Peyer's patch (tissue), 4 donors: ENCODE measurements at regions not wholly inside any gene's neighbourhood (a gene's known extent, or its start where the extent isn't known, plus 50 kb on each side); places are given as distances from the start of the nearest gene placed in this dataset.

ENCODE experiments used
- DNase-seq, 3 donors: peaks; one replicate each; pipeline ENCODE4 v3.0.0-alpha.2; 2017 to 2019
- H3K27ac ChIP-seq, 4 donors: fragments of 200-600 bp; sonication (generic); one replicate each; pipeline ENCODE4 v1.5.1; 2016 to 2019
- H3K27me3 ChIP-seq, 2 donors: fragments of 200-600 bp; sonication (generic); one replicate each; pipeline ENCODE4 v1.5.1; 2019
- H3K36me3 ChIP-seq, 3 donors: fragments of 200-600 bp; sonication (generic); one replicate each; pipeline ENCODE4 v1.5.1; 2016 to 2019
- H3K4me1 ChIP-seq, 4 donors: fragments of 200-600 bp; sonication (generic); one replicate each; pipeline ENCODE4 v1.5.1; 2016 to 2019
- H3K4me3 ChIP-seq, 4 donors: fragments of 200-600 bp; sonication (generic); 1 replicate in 3 of 4; 2 replicates in 1 of 4; pipeline ENCODE4 v1.5.1; 2016 to 2019; ENCODE audit warnings: mild to moderate bottlenecking in 1 of 4
- H3K9me3 ChIP-seq, 4 donors: fragments of 200-600 bp; sonication (generic); one replicate each; pipeline ENCODE4 v1.5.1; 2016 to 2019; ENCODE audit warnings: mild to moderate bottlenecking in 1 of 4
- POLR2A ChIP-seq, 2 donors: fragments of 450-650 bp; IDR thresholded peaks; one replicate each; pipeline ENCODE4 v1.5.1; 2017; ENCODE audit warnings: antibody characterized with exemption in 2 of 2, mild to moderate bottlenecking in 2 of 2, moderate library complexity in 2 of 2
- TF ChIP-seq, protein P1 (sequence below), 6 experiments: fragments of 450-650 bp in 4 of 6; fragments of 200-600 bp in 2 of 6; sonication (generic) in 1 of 6; IDR thresholded peaks; one replicate each; pipeline ENCODE4 v1.5.1; 2017 to 2019; ENCODE audit warnings: antibody characterized with exemption in 6 of 6, mild to moderate bottlenecking in 3 of 6, moderate library complexity in 1 of 6

DNA sequence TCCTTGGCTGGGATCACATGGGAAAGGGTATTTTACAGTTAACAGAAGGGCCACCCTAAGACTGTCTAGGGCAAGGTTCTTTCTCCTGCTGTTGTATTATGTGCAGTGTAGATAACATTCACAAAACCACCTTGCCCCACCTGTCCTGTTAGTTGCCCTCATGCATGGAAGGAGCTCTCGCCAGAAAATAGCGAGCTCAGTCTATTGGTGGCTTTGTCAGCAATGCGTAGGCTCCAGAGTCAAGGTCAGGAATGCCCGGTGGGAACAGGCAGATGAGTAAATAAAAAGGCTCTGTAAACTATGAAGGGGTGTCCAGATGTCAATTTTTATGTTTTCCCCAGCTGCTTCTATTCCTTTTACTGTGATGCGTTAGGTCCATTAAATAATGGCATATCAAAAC is 107.1 kb upstream of the WDR11 start:
- DNase-seq, result no peak
- no peak for TF ChIP-seq POLR2A (IDR thresholded peaks at IDR 0.05)
- TF ChIP-seq, protein P1, sequence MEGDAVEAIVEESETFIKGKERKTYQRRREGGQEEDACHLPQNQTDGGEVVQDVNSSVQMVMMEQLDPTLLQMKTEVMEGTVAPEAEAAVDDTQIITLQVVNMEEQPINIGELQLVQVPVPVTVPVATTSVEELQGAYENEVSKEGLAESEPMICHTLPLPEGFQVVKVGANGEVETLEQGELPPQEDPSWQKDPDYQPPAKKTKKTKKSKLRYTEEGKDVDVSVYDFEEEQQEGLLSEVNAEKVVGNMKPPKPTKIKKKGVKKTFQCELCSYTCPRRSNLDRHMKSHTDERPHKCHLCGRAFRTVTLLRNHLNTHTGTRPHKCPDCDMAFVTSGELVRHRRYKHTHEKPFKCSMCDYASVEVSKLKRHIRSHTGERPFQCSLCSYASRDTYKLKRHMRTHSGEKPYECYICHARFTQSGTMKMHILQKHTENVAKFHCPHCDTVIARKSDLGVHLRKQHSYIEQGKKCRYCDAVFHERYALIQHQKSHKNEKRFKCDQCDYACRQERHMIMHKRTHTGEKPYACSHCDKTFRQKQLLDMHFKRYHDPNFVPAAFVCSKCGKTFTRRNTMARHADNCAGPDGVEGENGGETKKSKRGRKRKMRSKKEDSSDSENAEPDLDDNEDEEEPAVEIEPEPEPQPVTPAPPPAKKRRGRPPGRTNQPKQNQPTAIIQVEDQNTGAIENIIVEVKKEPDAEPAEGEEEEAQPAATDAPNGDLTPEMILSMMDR (IDR thresholded peaks at IDR 0.05), result no peak
- H3K4me3 ChIP-seq, result no peak overlapping the region
- H3K36me3 ChIP-seq, result no peaks in the 10 kb centered on the region
- no peaks in the 10 kb centered on the region for H3K27me3 ChIP-seq
- H3K9me3 ChIP-seq, result no peaks in the 10 kb centered on the region
- H3K4me1 ChIP-seq, result no peaks in the 10 kb centered on the region
- no peak overlapping the region for H3K27ac ChIP-seq

DNA sequence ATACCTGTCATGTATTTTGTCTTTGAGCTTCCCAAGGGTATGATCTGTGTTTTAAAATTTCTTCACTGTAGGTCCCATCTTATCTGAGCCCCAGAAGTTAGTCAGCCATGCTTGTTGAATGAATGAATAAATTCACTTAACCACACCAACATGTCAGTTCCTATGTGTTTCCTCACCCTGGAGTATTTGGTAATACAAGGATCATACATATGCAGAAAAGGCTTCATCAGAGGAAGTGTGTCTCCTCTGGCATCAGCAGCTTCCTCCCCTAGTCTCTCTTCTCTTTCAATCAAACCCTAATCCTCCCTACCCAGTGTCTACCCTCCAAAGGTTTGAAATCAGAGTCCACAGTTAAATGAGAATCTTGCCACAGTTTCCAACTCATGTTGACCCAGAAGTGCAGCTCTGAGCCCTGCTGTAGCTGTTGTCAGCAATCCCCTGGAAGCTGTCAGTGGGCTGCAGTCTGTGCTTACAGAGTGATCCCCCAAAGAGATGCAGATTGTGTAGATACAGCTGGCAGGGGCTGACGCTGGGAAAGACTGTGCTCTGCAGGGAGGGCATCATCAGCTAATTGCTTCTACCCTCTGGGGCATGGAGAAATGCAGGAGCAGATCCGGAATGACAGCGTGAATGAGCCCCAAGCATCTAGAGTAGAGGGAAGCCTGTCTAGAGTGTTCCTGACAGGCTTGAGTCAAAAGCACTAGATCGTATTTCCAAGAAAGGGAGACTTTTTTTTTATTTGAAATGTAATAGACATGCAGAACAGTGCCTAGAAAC is 105.0 kb upstream of the WDR11 start:
- Histone ChIP-seq H3K36me3 (no peaks in the 10 kb centered on the region), H3K27me3 (no peaks in the 10 kb centered on the region), H3K27ac (no peak overlapping the region), H3K4me1 (no peaks in the 10 kb centered on the region), H3K4me3 (no peak overlapping the region), H3K9me3 (no peaks in the 10 kb centered on the region)
- TF ChIP-seq POLR2A (IDR thresholded peaks at IDR 0.05), result no peak
- TF ChIP-seq, protein P1 (IDR thresholded peaks at IDR 0.05), result no peak
- DNase-seq, result no peak

DNA sequence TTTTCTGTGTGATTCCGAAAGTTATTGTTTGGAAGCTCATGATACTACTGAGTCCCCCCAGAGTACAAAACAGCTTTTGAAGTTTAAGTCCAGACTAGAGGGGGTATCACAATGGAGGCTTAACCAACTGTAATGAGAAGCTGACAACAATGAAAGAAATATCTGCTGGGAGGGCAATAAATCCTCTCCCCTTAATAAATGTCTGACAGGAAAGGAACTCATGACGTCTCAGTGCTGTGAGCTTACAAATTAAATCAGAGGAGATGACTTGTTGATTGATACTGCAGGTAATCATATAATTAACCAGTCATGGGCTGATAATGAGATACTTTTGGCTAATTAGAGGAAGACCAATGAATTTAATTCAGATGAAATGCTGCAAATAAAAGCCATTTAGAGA is 102.6 kb upstream of the WDR11 start:
- Histone ChIP-seq H3K9me3 (no peaks in the 10 kb centered on the region), H3K36me3 (no peaks in the 10 kb centered on the region), H3K4me1 (no peaks in the 10 kb centered on the region), H3K4me3 (no peak overlapping the region), H3K27ac (no peak overlapping the region), H3K27me3 (no peaks in the 10 kb centered on the region)
- no peak for TF ChIP-seq POLR2A (IDR thresholded peaks at IDR 0.05)
- TF ChIP-seq, protein P1 (IDR thresholded peaks at IDR 0.05), result no peak
- no peak for DNase-seq

DNA sequence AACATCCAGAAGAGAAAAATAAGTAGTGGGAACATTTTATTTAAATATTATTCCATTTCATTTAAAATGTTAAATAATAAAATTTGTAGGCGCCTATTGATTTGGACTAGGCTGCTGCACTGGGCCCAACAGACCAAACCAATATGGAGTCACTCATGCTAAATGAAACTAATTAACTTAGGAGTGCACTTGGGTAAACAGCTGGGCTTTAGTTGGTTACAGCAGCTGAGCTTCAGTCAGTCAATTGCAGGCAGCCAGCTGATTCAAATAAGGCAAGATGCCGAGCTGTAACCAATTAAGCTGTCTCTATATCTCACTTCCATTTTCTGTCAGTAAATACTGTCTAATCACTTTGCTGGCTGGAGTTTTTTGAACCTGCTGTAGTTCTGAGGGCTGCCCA is 102.1 kb upstream of the WDR11 start:
- DNase-seq, result no peak
- no peaks in the 10 kb centered on the region for H3K4me1 ChIP-seq
- no peaks in the 10 kb centered on the region for H3K27me3 ChIP-seq
- H3K36me3 ChIP-seq, result no peaks in the 10 kb centered on the region
- no peak overlapping the region for H3K27ac ChIP-seq
- H3K4me3 ChIP-seq, result no peak overlapping the region
- TF ChIP-seq, protein P1 (IDR thresholded peaks at IDR 0.05), result no peak
- TF ChIP-seq POLR2A (IDR thresholded peaks at IDR 0.05), result no peak
- H3K9me3 ChIP-seq, result no peaks in the 10 kb centered on the region

DNA sequence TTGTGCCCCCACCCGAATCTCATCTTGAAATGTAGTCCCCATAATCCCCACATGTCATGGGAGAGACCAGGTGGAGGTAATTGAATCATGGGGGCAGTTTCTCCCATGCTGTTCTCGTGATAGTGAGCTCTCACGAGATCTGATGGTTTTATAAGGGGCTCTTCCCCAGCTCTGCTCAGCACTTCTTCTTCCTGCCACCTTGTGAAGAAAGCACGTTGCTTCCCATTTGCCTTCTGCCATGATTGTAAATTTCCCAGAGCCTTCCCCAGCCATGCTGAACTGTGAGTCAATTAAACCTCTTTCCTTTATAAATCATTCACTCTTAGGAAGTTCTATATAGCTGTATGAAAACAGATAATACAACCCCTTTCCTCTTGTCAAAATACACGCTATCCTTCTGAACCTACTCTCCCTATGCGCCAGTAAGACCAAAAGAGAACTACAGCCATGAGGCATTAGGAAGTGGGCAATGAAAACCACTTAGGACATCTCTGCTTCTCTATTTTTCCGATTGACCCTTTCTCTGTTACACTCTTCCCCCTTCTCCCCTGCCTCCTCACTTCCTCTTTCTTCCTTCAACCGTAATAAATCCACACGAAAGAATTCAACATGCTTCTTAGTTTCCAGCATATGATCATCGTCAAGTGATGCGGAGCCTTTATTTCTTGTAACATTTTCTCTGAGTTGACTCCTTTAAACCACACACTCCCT is 101.2 kb upstream of the WDR11 start:
- no peaks in the 10 kb centered on the region for H3K27me3 ChIP-seq
- H3K36me3 ChIP-seq, result no peaks in the 10 kb centered on the region
- TF ChIP-seq POLR2A (IDR thresholded peaks at IDR 0.05), result no peak
- TF ChIP-seq, protein P1 (IDR thresholded peaks at IDR 0.05), result no peak
- no peaks in the 10 kb centered on the region for H3K4me1 ChIP-seq
- H3K9me3 ChIP-seq, result no peaks in the 10 kb centered on the region
- H3K4me3 ChIP-seq, result no peak overlapping the region
- no peak overlapping the region for H3K27ac ChIP-seq
- no peak for DNase-seq
